Gastroesophageal sphincter (tissue), 4 donors: ENCODE measurements at regions not wholly inside any gene's neighbourhood (a gene's known extent, or its start where the extent isn't known, plus 50 kb on each side); places are given as distances from the start of the nearest gene placed in this dataset.

Experiments
- ATAC-seq: fragments of 150-250 bp; one replicate; pipeline ENCODE4 v1.9.1; 2016; ENCODE audit warnings: mild to moderate bottlenecking, moderate library complexity
- H3K27ac ChIP-seq, 4 donors: fragments of 200-600 bp; sonication (generic) in 3 of 4; 1 replicate in 3 of 4; 2 replicates in 1 of 4; pipeline ENCODE4 v1.5.1; 2016 to 2019
- H3K27me3 ChIP-seq: fragments of 200-600 bp; sonication (generic); one replicate; pipeline ENCODE4 v1.5.1; 2019
- H3K36me3 ChIP-seq, 2 donors: fragments of 200-600 bp; sonication (generic); one replicate each; pipeline ENCODE4 v1.5.1; 2019; ENCODE audit warnings: control low read depth in 1 of 2
- H3K4me1 ChIP-seq, 3 donors: fragments of 200-600 bp; sonication (generic); 1 replicate in 2 of 3; 2 replicates in 1 of 3; pipeline ENCODE4 v1.5.1; 2016 to 2019; ENCODE audit warnings: control low read depth in 2 of 3
- H3K4me3 ChIP-seq, 2 donors: fragments of 200-600 bp; sonication (generic); one replicate each; pipeline ENCODE4 v1.5.1; 2019; ENCODE audit warnings: mild to moderate bottlenecking in 1 of 2, moderate library complexity in 1 of 2
- H3K9me3 ChIP-seq, 3 donors: fragments of 200-600 bp; sonication (generic); one replicate each; pipeline ENCODE4 v1.5.1; 2017 to 2019; ENCODE audit warnings: control low read depth in 2 of 3
- CTCF ChIP-seq, 4 experiments: fragments of 200-600 bp in 2 of 4; fragments of 450-650 bp in 2 of 4; sonication (generic) in 1 of 4; IDR thresholded peaks; one replicate each; pipeline ENCODE4 v1.5.1; 2017 to 2019; ENCODE audit warnings: antibody characterized with exemption in 4 of 4, mild to moderate bottlenecking in 2 of 4, moderate library complexity in 2 of 4
- EP300 ChIP-seq: sonication (generic); formaldehyde crosslinking; IDR thresholded peaks from one replicate; pipeline ENCODE4 v1.6.1; 2017; ENCODE audit warnings: antibody characterized with exemption, mild to moderate bottlenecking
- POLR2A ChIP-seq, 2 donors: fragments of 450-650 bp; IDR thresholded peaks; one replicate each; pipeline ENCODE4 v1.6.1; 2017; ENCODE audit warnings: antibody characterized with exemption in 2 of 2, mild to moderate bottlenecking in 2 of 2, moderate library complexity in 1 of 2
- POLR2AphosphoS5 ChIP-seq: sonication (generic); formaldehyde crosslinking; IDR thresholded peaks from one replicate; pipeline ENCODE4 v1.6.1; 2017; ENCODE audit warnings: antibody characterized with exemption
- WGBS, 2 donors: methylation state at CpG; one replicate each; pipeline ENCODE4 v1.1.5; 2018; ENCODE audit warnings: low coverage in 1 of 2; 5-methylcytosine and 5-hydroxymethylcytosine counted together

GRCh38 chr15:26097216-26097615 lies 234.1 kb upstream of the ATP10A start:
- ATAC-seq: no peak
- no peak for TF ChIP-seq POLR2A (IDR thresholded peaks at IDR 0.05)
- TF ChIP-seq POLR2AphosphoS5: no peak
- no peak for TF ChIP-seq EP300
- TF ChIP-seq CTCF (IDR thresholded peaks at IDR 0.05): no peak
- Histone ChIP-seq H3K27me3 (no peaks in the 10 kb centered on the region), H3K36me3 (no peaks in the 10 kb centered on the region), H3K4me1 (no peaks in the 10 kb centered on the region), H3K9me3 (no peaks in the 10 kb centered on the region), H3K4me3 (no peak overlapping the region), H3K27ac (no peak overlapping the region)
- WGBS, 2 donors: 79 to 87% methylated on average over 5 to 6 of the region's 6 CpGs

- Histone ChIP-seq H3K9me3 (no peaks in the 10 kb centered on the region), H3K27ac (no peak overlapping the region), H3K4me1 (no peaks in the 10 kb centered on the region), H3K36me3 (no peaks in the 10 kb centered on the region), H3K4me3 (no peak overlapping the region), H3K27me3 (no peaks in the 10 kb centered on the region)
- TF ChIP-seq POLR2A (IDR thresholded peaks at IDR 0.05): no peak
- no peak for TF ChIP-seq CTCF (IDR thresholded peaks at IDR 0.05)
- no peak for TF ChIP-seq POLR2AphosphoS5
- no peak for TF ChIP-seq EP300
- ATAC-seq: no peak
- WGBS, 2 donors: 53 to 68% methylated on average over 2 to 3 of the region's 3 CpGs
These were observed 233.5 kb upstream of the ATP10A start for GRCh38 chr15:26096581-26096980.

GRCh38 chr15:26095710-26096330 lies 232.7 kb upstream of the ATP10A start:
- Histone ChIP-seq H3K27me3 (no peaks in the 10 kb centered on the region), H3K4me1 (no peaks in the 10 kb centered on the region), H3K27ac (no peak overlapping the region), H3K4me3 (no peak overlapping the region), H3K9me3 (no peaks in the 10 kb centered on the region), H3K36me3 (no peaks in the 10 kb centered on the region)
- TF ChIP-seq POLR2AphosphoS5 (no peak), CTCF (IDR thresholded peaks at IDR 0.05) (peak in 1 of 4 experiments; percentile 28), EP300 (no peak), POLR2A (IDR thresholded peaks at IDR 0.05) (no peak)
- 59 to 88% methylated on average over 7 to 15 of the region's 24 CpGs for WGBS, 2 donors
- no peak for ATAC-seq

- TF ChIP-seq POLR2AphosphoS5 (no peak), CTCF (IDR thresholded peaks at IDR 0.05) (no peak), EP300 (no peak), POLR2A (IDR thresholded peaks at IDR 0.05) (no peak)
- 64% methylated on average over 3 of the region's 4 CpGs; no CpG with 5 or more reads in 1 of the 2 donors for WGBS, 2 donors
These were observed 228.1 kb upstream of the ATP10A start for GRCh38 chr15:26091184-26091583.

GRCh38 chr15:26087881-26088280 lies 224.8 kb upstream of the ATP10A start:
- 83% methylated on average over 2 of the region's 2 CpGs for WGBS, 2 donors
- Histone ChIP-seq H3K4me3 (no peak overlapping the region), H3K36me3 (no peaks in the 10 kb centered on the region), H3K27me3 (no peaks in the 10 kb centered on the region), H3K4me1 (peaks cover 0 to 13% (median 0%) of the 10 kb centered on the region in 3 donors), H3K9me3 (no peaks in the 10 kb centered on the region), H3K27ac (no peak overlapping the region)
- no peak for TF ChIP-seq POLR2A (IDR thresholded peaks at IDR 0.05)
- TF ChIP-seq EP300: no peak
- no peak for ATAC-seq

More at GRCh38 chr15:26091184-26091583, 228.1 kb upstream of the ATP10A start:
- Histone ChIP-seq H3K9me3 (no peaks in the 10 kb centered on the region), H3K27ac (no peak overlapping the region), H3K36me3 (no peaks in the 10 kb centered on the region), H3K4me3 (no peak overlapping the region), H3K4me1 (no peaks in the 10 kb centered on the region), H3K27me3 (no peaks in the 10 kb centered on the region)
- no peak for ATAC-seq
